PC-9 (cell line): ENCODE measurements at regions not wholly inside any gene's neighbourhood (a gene's known extent, or its start where the extent isn't known, plus 50 kb on each side); places are given as distances from the start of the nearest gene placed in this dataset.

ENCODE experiments used
- BruUV-seq: library from RNA; stranded (reverse); fragments of 400-500 nt; replicated peaks from 2 replicates; lab custom pipeline; 2021; lab: Mats Ljungman, UMichigan
- CTCF ChIA-PET: fragments of 300-600 bp; sonication (Branson Sonifier 250); formaldehyde crosslinking; loops from one replicate; lab custom pipeline; 2022; ENCODE audit warnings: antibody characterized with exemption; lab: Charles Lee
- POLR2A ChIA-PET: fragments of 300-600 bp; sonication (Branson Sonifier 250); formaldehyde crosslinking; loops from one replicate; lab custom pipeline; 2022; ENCODE audit warnings: antibody characterized with exemption; ENCODE audit not compliant: unreplicated experiment; lab: Charles Lee
- DNase-seq, 2 experiments: peaks; one replicate each; pipeline versions ENCODE4 v3.0.0 to v3.0.0-alpha.2; 2015 to 2022; ENCODE audit warnings: mixed read lengths in 1 of 2
- H2AFZ ChIP-seq: fragments of 200-600 bp; sonication (generic); 2 replicates; pipeline ENCODE4 v1.8.1; 2017; ENCODE audit warnings: antibody characterized with exemption
- H3F3A ChIP-seq: fragments of 200-600 bp; sonication (generic); 2 replicates; pipeline ENCODE4 v1.8.1; 2017; ENCODE audit warnings: antibody characterized with exemption, mild to moderate bottlenecking, low read depth; ENCODE audit not compliant: insufficient read depth
- H3K27ac ChIP-seq: fragments of 200-600 bp; sonication (generic); 2 replicates; pipeline ENCODE4 v1.6.1; 2016; ENCODE audit warnings: mixed run types
- H3K27me3 ChIP-seq: fragments of 200-600 bp; sonication (generic); 2 replicates; pipeline ENCODE4 v1.6.1; 2016; ENCODE audit warnings: low read depth, mixed run types; ENCODE audit not compliant: insufficient read depth
- H3K36me3 ChIP-seq: fragments of 200-600 bp; sonication (generic); 2 replicates; pipeline ENCODE4 v1.6.1; 2016; ENCODE audit warnings: low read depth, mixed run types
- H3K4me1 ChIP-seq: fragments of 200-600 bp; sonication (generic); replicated peaks from 2 replicates; pipeline ENCODE4 v1.6.1; 2016; ENCODE audit warnings: mixed run types; ENCODE audit not compliant: insufficient read depth
- H3K4me2 ChIP-seq: fragments of 200-600 bp; sonication (generic); 2 replicates; pipeline ENCODE4 v1.6.1; 2017; ENCODE audit warnings: mixed run types
- H3K4me3 ChIP-seq: fragments of 200-600 bp; sonication (generic); 2 replicates; pipeline ENCODE4 v1.6.1; 2016; ENCODE audit warnings: mixed run types
- H3K79me2 ChIP-seq: fragments of 200-600 bp; sonication (generic); 2 replicates; pipeline ENCODE4 v1.6.1; 2017; ENCODE audit warnings: low read depth, mixed run types
- H3K9me2 ChIP-seq: fragments of 200-600 bp; sonication (generic); 2 replicates; pipeline ENCODE4 v1.8.1; 2017; ENCODE audit warnings: mild to moderate bottlenecking; ENCODE audit not compliant: insufficient read depth
- H3K9me3 ChIP-seq: fragments of 200-600 bp; sonication (generic); 2 replicates; pipeline ENCODE4 v1.8.1; 2016; ENCODE audit warnings: low read depth; ENCODE audit not compliant: insufficient read depth
- H4K20me1 ChIP-seq: fragments of 200-600 bp; sonication (generic); 2 replicates; pipeline ENCODE4 v1.8.1; 2017; ENCODE audit not compliant: insufficient read depth
- CTCF ChIP-seq: fragments of 200-600 bp; sonication (generic); conservative IDR thresholded peaks from 2 replicates; pipeline ENCODE4 v1.6.1; 2017; ENCODE audit warnings: mixed run types, antibody characterized with exemption, mild to moderate bottlenecking, moderate library complexity
- EZH2 ChIP-seq: fragments of 200-600 bp; sonication (generic); IDR thresholded peaks from 2 replicates; pipeline ENCODE4 v1.8.0; 2017; ENCODE audit warnings: antibody characterized with exemption, low read depth
- intact Hi-C: fragments of 100-400 bp; cut with micrococcal nuclease; formaldehyde crosslinking; loops from one replicate; pipeline ENCODE4 v1.10.0; 2022; ENCODE audit not compliant: unreplicated experiment

DNA sequence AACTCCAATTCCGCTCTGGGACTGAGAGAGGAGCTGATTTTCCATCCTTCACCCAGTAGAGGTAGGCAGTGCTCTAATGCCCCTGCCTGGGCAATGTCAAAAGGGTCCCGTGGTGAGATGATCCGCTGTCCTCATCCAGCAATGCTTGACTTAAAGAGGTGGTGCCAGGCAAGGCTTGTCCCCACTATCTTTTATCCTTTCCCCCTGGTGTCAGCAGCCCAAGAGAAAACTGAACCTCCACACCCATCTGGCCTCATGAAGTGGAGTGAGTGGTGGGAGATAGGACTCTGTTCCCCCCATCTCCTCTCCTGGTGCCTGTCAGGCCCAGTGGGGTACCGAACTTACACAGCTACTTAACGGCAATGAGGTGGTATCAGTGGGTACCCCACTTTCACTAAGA, 107.1 kb downstream of the ABHD5 start:
- Histone ChIP-seq H3K4me3 (no peak overlapping the region), H3F3A (peaks cover 19% of the 10 kb centered on the region), H3K27ac (no peak overlapping the region), H2AFZ (no peak overlapping the region), H3K9me2 (no peaks in the 10 kb centered on the region), H3K79me2 (no peaks in the 10 kb centered on the region), H3K27me3 (no peaks in the 10 kb centered on the region), H3K9me3 (no peaks in the 10 kb centered on the region; the same call in 1 of the 2 replicates), H3K4me2 (no peak overlapping the region), H4K20me1 (no peaks in the 10 kb centered on the region), H3K4me1 (peaks cover 40% of the 10 kb centered on the region), H3K36me3 (no peaks in the 10 kb centered on the region)
- POLR2A ChIA-PET: no interaction called here
- no TSS peak for BruUV-seq
- no peak for TF ChIP-seq CTCF
- no peak for TF ChIP-seq EZH2
- DNase-seq: no peak
- intact Hi-C loops: no loop called here
- CTCF ChIA-PET: no interaction called here

DNA sequence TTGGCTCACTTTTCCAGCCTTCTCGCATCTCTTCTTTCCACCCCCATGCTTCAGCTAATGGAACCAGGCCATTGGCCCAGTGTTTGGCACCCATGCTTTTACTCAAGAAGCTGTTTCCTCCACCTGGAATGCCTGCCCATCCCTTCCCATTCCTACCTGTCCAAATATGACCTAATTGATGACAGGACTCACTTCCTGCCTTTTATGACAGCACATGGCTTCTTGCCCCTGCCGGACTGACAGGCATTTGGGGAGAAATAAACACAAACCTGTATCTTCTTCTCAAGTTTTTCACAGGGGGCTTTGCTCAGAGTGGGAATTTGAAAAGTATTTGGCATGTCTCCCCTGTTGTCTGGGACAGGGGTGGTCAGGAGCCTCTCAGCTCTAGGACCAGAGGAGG, 120.1 kb downstream of the ABHD5 start:
- Histone ChIP-seq H3K4me1 (no peaks in the 10 kb centered on the region), H2AFZ (no peak overlapping the region), H3K79me2 (no peaks in the 10 kb centered on the region), H3K9me3 (no peaks in the 10 kb centered on the region), H3F3A (no peaks in the 10 kb centered on the region), H3K27me3 (no peaks in the 10 kb centered on the region), H4K20me1 (no peaks in the 10 kb centered on the region), H3K36me3 (no peaks in the 10 kb centered on the region), H3K9me2 (no peaks in the 10 kb centered on the region), H3K4me3 (no peak overlapping the region), H3K27ac (no peak overlapping the region), H3K4me2 (no peak overlapping the region)
- TF ChIP-seq CTCF (no peak), EZH2 (no peak)
- ChIA-PET CTCF (no interaction called here), POLR2A (no interaction called here)
- intact Hi-C loops: no loop called here
- BruUV-seq: no TSS peak
- no peak for DNase-seq

DNA sequence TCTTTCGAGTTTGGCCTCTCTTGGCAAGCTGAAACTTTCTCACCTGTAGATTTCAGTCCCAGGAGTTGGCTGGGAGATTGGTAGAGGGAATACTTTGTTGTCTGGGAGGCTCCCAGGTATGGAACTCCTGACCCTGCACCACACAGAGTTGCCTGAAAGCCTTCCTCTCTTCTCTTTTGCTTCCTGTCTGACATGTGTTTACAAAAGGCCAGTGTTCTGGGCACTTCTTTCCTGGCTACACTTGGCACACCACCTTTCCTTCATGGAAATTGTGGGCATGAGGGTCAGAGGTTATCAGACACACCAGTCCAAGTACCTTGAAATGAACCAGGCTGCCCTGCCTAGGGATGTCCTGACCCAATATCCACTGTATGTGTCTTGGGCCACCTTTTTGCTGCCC, 123.7 kb downstream of the ABHD5 start:
- Histone ChIP-seq H2AFZ (no peak overlapping the region), H3K79me2 (no peaks in the 10 kb centered on the region), H4K20me1 (no peaks in the 10 kb centered on the region), H3K36me3 (no peaks in the 10 kb centered on the region), H3K9me3 (0 out of 2 replicates have a peak, but pooled peaks cover 3% of the 10 kb centered on the region), H3K4me2 (no peak overlapping the region), H3K4me1 (no peaks in the 10 kb centered on the region), H3K9me2 (no peaks in the 10 kb centered on the region), H3K27me3 (no peaks in the 10 kb centered on the region), H3K27ac (no peak overlapping the region), H3F3A (no peaks in the 10 kb centered on the region), H3K4me3 (no peak overlapping the region)
- ChIA-PET CTCF (no interaction called here), POLR2A (no interaction called here)
- no TSS peak for BruUV-seq
- intact Hi-C loops: no loop called here
- no peak for TF ChIP-seq CTCF
- TF ChIP-seq EZH2: no peak
- no peak for DNase-seq
